ENCODE measurements at regions not wholly inside any gene's neighbourhood (a gene's known extent, or its start where the extent isn't known, plus 50 kb on each side); places are given as distances from the start of the nearest gene placed in this dataset.

DNA sequence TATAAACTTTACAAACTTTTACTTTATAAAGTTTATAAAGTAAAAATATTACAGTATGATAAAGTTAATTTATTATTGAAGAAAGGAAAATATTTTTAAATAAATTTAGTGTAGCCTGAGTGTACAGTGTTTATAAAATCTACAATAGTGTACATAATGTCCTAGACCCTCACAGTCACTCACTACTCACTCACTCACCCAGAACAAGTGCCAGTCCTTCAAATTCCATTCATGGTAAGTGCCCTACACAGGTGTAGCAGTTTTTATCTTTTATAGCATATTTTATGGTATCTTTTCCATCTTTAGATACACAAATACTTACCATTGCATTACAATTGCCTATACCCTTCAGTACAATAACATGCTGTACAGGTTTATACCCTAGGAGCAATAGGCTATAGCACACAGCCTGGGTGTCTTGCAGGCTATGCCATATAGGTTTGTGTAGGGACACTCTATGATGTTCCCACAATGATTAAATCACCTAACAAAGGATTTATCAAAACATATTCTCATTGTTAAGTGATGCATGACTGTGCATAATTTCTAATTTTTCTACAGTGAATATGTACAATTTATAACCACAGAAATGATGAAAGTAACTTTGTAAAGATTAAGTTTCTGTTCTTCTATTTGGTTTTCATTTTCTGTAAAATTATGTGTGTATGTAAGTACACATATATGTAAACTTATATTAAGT lies 98.0 kb downstream of the SPRY2 start:
- TF ChIP-seq, protein P1, sequence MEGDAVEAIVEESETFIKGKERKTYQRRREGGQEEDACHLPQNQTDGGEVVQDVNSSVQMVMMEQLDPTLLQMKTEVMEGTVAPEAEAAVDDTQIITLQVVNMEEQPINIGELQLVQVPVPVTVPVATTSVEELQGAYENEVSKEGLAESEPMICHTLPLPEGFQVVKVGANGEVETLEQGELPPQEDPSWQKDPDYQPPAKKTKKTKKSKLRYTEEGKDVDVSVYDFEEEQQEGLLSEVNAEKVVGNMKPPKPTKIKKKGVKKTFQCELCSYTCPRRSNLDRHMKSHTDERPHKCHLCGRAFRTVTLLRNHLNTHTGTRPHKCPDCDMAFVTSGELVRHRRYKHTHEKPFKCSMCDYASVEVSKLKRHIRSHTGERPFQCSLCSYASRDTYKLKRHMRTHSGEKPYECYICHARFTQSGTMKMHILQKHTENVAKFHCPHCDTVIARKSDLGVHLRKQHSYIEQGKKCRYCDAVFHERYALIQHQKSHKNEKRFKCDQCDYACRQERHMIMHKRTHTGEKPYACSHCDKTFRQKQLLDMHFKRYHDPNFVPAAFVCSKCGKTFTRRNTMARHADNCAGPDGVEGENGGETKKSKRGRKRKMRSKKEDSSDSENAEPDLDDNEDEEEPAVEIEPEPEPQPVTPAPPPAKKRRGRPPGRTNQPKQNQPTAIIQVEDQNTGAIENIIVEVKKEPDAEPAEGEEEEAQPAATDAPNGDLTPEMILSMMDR (IDR thresholded peaks at IDR 0.05 in 2 of 3, conservative IDR thresholded peaks at IDR 0.05 in 1 of 3; ENCODE audit: borderline replicate concordance in 1 of 3, insufficient read depth in 1 of 3, low read depth in 2 of 3, low read length in 2 of 3) = no peak
- no peak for TF ChIP-seq POLR2AphosphoS5 (IDR thresholded peaks at IDR 0.05; ENCODE audit: low read depth, low read length)
